OCI-LY7 (cell line): ENCODE measurements at regions not wholly inside any gene's neighbourhood (a gene's known extent, or its start where the extent isn't known, plus 50 kb on each side); places are given as distances from the start of the nearest gene placed in this dataset.

Experiments
- CTCF ChIP-seq: fragments of 200-600 bp; sonication (generic); conservative IDR thresholded peaks from 2 replicates; pipeline ENCODE4 v1.5.1; 2014; ENCODE audit warnings: mild to moderate bottlenecking, antibody characterized with exemption, low read length, moderate library complexity, mixed read lengths
- EZH2phosphoT487 ChIP-seq: fragments of 200-600 bp; sonication (generic); IDR thresholded peaks from 2 replicates; pipeline ENCODE4 v1.6.1; 2018; ENCODE audit warnings: low read depth, borderline replicate concordance, mild to moderate bottlenecking, mixed run types, antibody characterized with exemption, low read length, moderate library complexity, mixed read lengths

DNA sequence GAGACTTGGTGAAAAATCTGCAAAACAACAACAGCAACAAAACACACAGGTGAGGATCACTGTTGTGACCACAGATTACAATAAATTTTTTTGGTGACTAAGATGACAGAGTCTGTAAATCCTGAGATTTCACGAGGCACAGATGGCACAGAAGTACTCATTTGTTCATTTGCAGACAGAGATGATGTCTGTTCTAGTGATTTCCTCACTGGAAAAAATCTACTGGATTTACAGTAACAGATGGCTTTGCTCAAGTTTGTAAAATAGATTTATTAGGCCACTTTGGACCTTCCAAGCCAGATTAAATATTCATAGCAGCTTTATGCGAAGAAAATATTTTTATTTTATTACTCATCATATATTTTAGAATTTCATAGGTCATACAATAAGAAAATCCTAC is 113.5 kb upstream of the IL6 start:
- TF ChIP-seq CTCF, result no peak
- no peak for TF ChIP-seq EZH2phosphoT487
